HEK293T (cell line): ENCODE measurements at regions not wholly inside any gene's neighbourhood (a gene's known extent, or its start where the extent isn't known, plus 50 kb on each side); places are given as distances from the start of the nearest gene placed in this dataset.
"Not testable (repeated sequence)": the region's sequence is repeated elsewhere in the genome, so short reads cannot be mapped to it uniquely, and the experiment has no call there.

Source experiments
- CTCF ChIA-PET: fragments of 350-600 bp; formaldehyde crosslinking; extraction: SDS; loops from one replicate; lab custom pipeline; 2021; ENCODE audit warnings: antibody characterized with exemption, inconsistent platforms; lab: Yijun Ruan, JAX
- POLR2A ChIA-PET: fragments of 350-600 bp; formaldehyde crosslinking; extraction: SDS; loops from one replicate; lab custom pipeline; 2020; ENCODE audit warnings: antibody characterized with exemption, inconsistent platforms; lab: Yijun Ruan, JAX
- DNase-seq: peaks from one replicate; pipeline ENCODE4 v3.0.0; 2012; ENCODE audit warnings: mixed read lengths; ENCODE audit errors: extremely low spot score
- ARNT ChIP-seq: fragments of 450-650 bp; IDR thresholded peaks from 2 replicates; pipeline ENCODE4 v1.6.1; 2017; ENCODE audit warnings: mild to moderate bottlenecking
- BHLHE40 ChIP-seq: fragments of 450-650 bp; IDR thresholded peaks from 2 replicates; pipeline ENCODE4 v1.6.1; 2016; ENCODE audit warnings: mild to moderate bottlenecking, moderate library complexity, borderline replicate concordance
- CTBP1 ChIP-seq: fragments of 450-650 bp; IDR thresholded peaks from 2 replicates; pipeline ENCODE4 v1.6.1; 2016; ENCODE audit warnings: borderline replicate concordance
- ELF4 ChIP-seq: fragments of 450-650 bp; IDR thresholded peaks from 2 replicates; pipeline ENCODE4 v1.6.1; 2017; ENCODE audit warnings: antibody characterized with exemption
- FOXA1 ChIP-seq: fragments of 450-650 bp; IDR thresholded peaks from 2 replicates; pipeline ENCODE4 v1.6.1; 2016; ENCODE audit warnings: mild to moderate bottlenecking
- FOXK2 ChIP-seq: fragments of 450-650 bp; IDR thresholded peaks from 2 replicates; pipeline ENCODE4 v1.6.1; 2016; ENCODE audit warnings: mild to moderate bottlenecking
- FOXM1 ChIP-seq: fragments of 450-650 bp; IDR thresholded peaks from 2 replicates; pipeline ENCODE4 v1.6.1; 2017; ENCODE audit warnings: mild to moderate bottlenecking, borderline replicate concordance
- HDGF ChIP-seq: fragments of 450-650 bp; IDR thresholded peaks from 2 replicates; pipeline ENCODE4 v1.6.1; 2017; ENCODE audit warnings: antibody characterized with exemption, borderline replicate concordance
- L3MBTL2 ChIP-seq: fragments of 450-650 bp; conservative IDR thresholded peaks from 2 replicates; pipeline ENCODE4 v1.6.1; 2016; ENCODE audit warnings: mild to moderate bottlenecking
- LEF1 ChIP-seq: fragments of 450-650 bp; IDR thresholded peaks from 2 replicates; pipeline ENCODE4 v1.6.1; 2017; ENCODE audit warnings: mild to moderate bottlenecking, borderline replicate concordance
- NFRKB ChIP-seq: fragments of 450-650 bp; IDR thresholded peaks from 2 replicates; pipeline ENCODE4 v1.6.1; 2016; ENCODE audit warnings: mild to moderate bottlenecking, moderate library complexity
- SP1 ChIP-seq: fragments of 450-650 bp; IDR thresholded peaks from 2 replicates; pipeline ENCODE4 v1.6.1; 2017
- SUZ12 ChIP-seq: fragments of 450-650 bp; IDR thresholded peaks from 2 replicates; pipeline ENCODE4 v1.6.1; 2016; ENCODE audit warnings: mild to moderate bottlenecking
- TARDBP ChIP-seq: fragments of 450-650 bp; IDR thresholded peaks from 2 replicates; pipeline ENCODE4 v1.6.1; 2016
- ZNF384 ChIP-seq: fragments of 450-650 bp; IDR thresholded peaks from 2 replicates; pipeline ENCODE4 v1.6.1; 2016
- TF ChIP-seq, protein P1 (sequence below): fragments of 450-650 bp; IDR thresholded peaks from 2 replicates; pipeline ENCODE4 v1.6.1; 2016

DNA sequence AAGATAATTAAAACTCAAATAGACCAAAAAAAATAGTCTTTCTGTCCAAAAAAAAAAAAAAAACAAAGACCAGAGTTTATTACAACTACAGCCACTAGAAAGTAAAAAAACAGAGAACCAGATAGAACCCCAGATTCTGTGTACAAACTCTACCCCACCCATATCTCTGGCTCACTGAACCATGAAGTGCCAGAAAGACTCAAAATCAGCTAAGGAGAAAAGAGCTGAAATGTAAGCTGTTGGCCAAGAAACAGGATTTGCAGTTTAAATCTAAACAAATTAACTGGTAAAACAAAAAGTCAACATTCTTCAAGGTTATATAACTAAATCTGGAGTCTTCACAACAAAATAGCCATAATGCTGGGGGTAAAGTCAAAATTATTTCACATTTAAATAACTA, 278.9 kb downstream of the SEC16B start:
- TF ChIP-seq ELF4 (no peak), FOXK2 (no peak), FOXM1 (no peak), SUZ12 (no peak), HDGF (no peak), SP1 (no peak), L3MBTL2 (no peak), TARDBP (no peak), BHLHE40 (no peak), ZNF384 (no peak), FOXA1 (no peak), CTBP1 (no peak), LEF1 (no peak), NFRKB (no peak), ARNT (no peak)
- TF ChIP-seq, protein P1, sequence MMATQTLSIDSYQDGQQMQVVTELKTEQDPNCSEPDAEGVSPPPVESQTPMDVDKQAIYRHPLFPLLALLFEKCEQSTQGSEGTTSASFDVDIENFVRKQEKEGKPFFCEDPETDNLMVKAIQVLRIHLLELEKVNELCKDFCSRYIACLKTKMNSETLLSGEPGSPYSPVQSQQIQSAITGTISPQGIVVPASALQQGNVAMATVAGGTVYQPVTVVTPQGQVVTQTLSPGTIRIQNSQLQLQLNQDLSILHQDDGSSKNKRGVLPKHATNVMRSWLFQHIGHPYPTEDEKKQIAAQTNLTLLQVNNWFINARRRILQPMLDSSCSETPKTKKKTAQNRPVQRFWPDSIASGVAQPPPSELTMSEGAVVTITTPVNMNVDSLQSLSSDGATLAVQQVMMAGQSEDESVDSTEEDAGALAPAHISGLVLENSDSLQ: no peak
- ChIA-PET POLR2A (no interaction called here), CTCF (no interaction called here)
- no peak for DNase-seq

DNA sequence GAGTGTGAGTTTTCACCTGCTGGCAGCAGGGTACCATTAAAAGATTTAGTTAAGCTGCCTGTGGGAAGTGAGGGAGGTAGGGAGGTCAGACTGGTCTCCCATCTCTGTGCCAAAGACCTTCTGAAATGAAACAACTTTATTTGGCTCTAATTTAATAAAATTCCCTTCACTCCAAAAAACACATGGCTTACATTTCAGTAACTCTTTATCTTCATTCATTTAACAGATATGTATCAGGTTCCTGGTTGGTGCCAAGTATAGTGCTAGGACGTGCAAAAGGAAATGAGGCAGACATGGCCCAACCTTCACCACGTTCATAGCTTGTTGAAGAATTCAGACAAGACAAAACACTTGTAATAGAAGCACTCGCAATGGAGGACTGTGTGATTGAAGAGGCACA, 282.3 kb downstream of the SEC16B start:
- DNase-seq: no peak
- ChIA-PET CTCF (no interaction called here), POLR2A (no interaction called here)
- TF ChIP-seq FOXA1 (no peak), HDGF (no peak), NFRKB (no peak), ARNT (no peak), FOXK2 (no peak), TARDBP (no peak), SUZ12 (no peak), ZNF384 (no peak), LEF1 (no peak), BHLHE40 (no peak), L3MBTL2 (no peak), FOXM1 (no peak), SP1 (no peak), CTBP1 (no peak), ELF4 (no peak)
- TF ChIP-seq, protein P1: no peak

DNA sequence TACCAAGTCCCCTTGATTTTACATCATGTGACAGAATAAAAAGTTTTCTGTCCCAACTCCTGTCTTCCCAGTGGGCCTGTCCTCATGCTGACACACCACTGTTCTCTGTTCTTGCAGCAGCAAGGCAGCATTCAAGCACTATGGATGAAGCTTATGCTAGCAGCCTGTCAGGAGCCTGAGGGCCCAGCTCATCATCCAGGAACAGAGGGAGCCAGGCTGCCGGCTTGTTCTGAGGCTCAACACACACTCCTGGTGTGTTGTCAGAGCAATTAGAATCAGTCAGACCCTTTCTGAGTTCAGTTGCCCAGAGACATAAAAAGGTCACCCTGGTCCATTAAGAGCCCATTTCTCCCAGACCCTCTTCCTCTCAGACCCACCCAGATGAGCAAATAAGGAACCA, 282.9 kb downstream of the SEC16B start:
- no peak for DNase-seq
- CTCF ChIA-PET: no interaction called here
- POLR2A ChIA-PET: no interaction called here
- TF ChIP-seq L3MBTL2 (no peak), ELF4 (no peak), SUZ12 (no peak), LEF1 (no peak), NFRKB (no peak), BHLHE40 (no peak), ARNT (no peak), ZNF384 (no peak), FOXM1 (no peak), FOXA1 (no peak), CTBP1 (no peak), HDGF (no peak)
- TF ChIP-seq, protein P1: no peak

DNA sequence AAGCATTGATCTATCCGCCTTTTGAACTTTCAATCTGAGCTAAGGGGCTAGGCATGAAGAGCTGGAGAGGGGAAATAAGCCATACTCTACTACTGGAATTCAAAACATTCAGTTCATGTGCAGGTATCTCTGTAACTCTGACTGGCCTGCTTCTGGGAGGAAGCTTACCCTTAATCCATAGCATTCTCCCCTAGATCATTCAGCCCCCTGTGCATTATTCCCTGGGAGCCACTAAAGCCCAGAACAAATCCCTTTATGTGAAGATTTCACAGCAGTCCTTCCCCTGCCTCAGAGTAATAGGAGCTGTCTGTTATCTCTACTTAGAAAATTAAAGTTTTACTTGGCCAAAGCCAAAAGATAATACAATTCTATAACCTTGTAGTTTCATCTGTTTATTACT, 300.7 kb downstream of the SEC16B start:
- ChIA-PET POLR2A (no interaction called here), CTCF (no interaction called here)
- TF ChIP-seq LEF1 (no peak), SP1 (no peak), FOXK2 (no peak), FOXM1 (no peak), NFRKB (no peak), FOXA1 (no peak), TARDBP (no peak), CTBP1 (no peak), HDGF (no peak), SUZ12 (no peak), ARNT (no peak)
- DNase-seq: no peak

DNA sequence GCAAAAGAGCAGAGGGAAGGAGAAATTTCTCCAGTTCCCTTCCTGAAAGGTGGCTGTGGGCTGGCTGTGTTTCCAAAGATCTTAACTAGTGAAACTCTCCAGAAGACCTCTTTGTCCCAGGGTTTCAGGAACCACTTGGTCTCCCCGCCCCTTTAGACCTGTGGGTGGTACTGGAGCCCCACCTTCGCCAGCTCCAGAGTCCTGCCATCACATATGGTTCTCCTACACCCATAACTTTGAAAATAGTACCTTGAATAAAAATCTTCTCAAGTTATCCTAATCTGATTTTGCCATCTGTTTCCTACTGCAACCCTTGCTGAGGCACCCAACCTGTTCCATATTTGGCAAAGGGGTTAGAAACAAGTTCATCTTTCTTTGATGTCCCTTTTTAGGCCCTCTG, 303.9 kb downstream of the SEC16B start:
- ChIA-PET CTCF (no interaction called here), POLR2A (no interaction called here)
- no peak for DNase-seq
- TF ChIP-seq ELF4 (no peak), FOXK2 (no peak), ZNF384 (no peak), NFRKB (no peak), FOXM1 (no peak), LEF1 (no peak), L3MBTL2 (no peak), SP1 (no peak), CTBP1 (no peak), BHLHE40 (no peak), TARDBP (no peak), HDGF (no peak), ARNT (no peak), FOXA1 (no peak)
- TF ChIP-seq, protein P1: no peak

DNA sequence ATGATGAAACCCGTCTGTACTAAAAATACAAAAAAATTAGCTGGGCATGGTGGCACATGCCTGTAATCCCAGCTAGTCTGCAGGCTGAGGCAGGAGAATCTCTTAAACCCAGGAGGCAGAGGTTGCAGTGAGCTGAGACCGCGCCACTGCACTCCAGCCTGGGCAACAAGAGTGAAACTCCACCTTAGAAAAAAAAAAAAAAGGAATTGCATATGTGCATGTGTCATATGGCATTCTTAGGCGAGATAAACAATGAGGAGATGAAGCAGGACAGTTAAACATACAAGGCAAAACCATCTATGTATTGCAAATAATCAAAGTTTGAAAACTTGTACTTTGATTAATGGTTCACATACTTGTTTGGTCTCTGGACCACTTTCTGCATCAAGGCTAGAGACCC, 305.1 kb downstream of the SEC16B start:
- POLR2A ChIA-PET, DNase-seq, CTCF ChIA-PET: not testable (repeated sequence)
